Naive B cell (primary cell): ENCODE measurements at regions not wholly inside any gene's neighbourhood (a gene's known extent, or its start where the extent isn't known, plus 50 kb on each side); places are given as distances from the start of the nearest gene placed in this dataset.

Source experiments
- ATAC-seq, 2 donors: fragments of 150-1000 bp; cut with Tn5 transposase; 2 replicates each; pipeline ENCODE4 v1.10.0; 2021; ENCODE audit warnings: low read depth in 2 of 2, mild to moderate bottlenecking in 2 of 2, moderate library complexity in 2 of 2
- DNase-seq: peaks from one replicate; pipeline ENCODE4 v3.0.0; 2022
- H3K27ac Mint-ChIP-seq, 6 donors: one replicate each; pipeline ENCODE4 v1.8.0; 2020 to 2022; ENCODE audit warnings: mild to moderate bottlenecking in 6 of 6, mixed read lengths in 6 of 6, moderate library complexity in 5 of 6, inconsistent platforms in 2 of 6
- H3K27me3 Mint-ChIP-seq, 3 donors: one replicate each; pipeline ENCODE4 v1.8.0; 2021 to 2022; ENCODE audit warnings: mixed read lengths in 3 of 3, mild to moderate bottlenecking in 1 of 3
- H3K36me3 Mint-ChIP-seq, 2 donors: one replicate each; pipeline ENCODE4 v1.8.0; 2020 to 2022; ENCODE audit warnings: mixed read lengths in 2 of 2, inconsistent platforms in 1 of 2, mild to moderate bottlenecking in 1 of 2
- H3K4me1 Mint-ChIP-seq, 3 donors: one replicate each; pipeline ENCODE4 v1.8.0; 2020 to 2022; ENCODE audit warnings: mixed read lengths in 3 of 3, inconsistent platforms in 1 of 3, mild to moderate bottlenecking in 1 of 3, moderate library complexity in 1 of 3
- H3K4me3 Mint-ChIP-seq, 8 donors: one replicate each; pipeline ENCODE4 v1.8.0; 2020 to 2022; ENCODE audit warnings: mild to moderate bottlenecking in 8 of 8, mixed read lengths in 8 of 8, moderate library complexity in 8 of 8, inconsistent platforms in 2 of 8
- H3K9me3 Mint-ChIP-seq, 7 donors: one replicate each; pipeline ENCODE4 v1.8.0; 2020 to 2022; ENCODE audit warnings: mixed read lengths in 7 of 7, mild to moderate bottlenecking in 5 of 7, inconsistent platforms in 2 of 7, moderate library complexity in 1 of 7

DNA sequence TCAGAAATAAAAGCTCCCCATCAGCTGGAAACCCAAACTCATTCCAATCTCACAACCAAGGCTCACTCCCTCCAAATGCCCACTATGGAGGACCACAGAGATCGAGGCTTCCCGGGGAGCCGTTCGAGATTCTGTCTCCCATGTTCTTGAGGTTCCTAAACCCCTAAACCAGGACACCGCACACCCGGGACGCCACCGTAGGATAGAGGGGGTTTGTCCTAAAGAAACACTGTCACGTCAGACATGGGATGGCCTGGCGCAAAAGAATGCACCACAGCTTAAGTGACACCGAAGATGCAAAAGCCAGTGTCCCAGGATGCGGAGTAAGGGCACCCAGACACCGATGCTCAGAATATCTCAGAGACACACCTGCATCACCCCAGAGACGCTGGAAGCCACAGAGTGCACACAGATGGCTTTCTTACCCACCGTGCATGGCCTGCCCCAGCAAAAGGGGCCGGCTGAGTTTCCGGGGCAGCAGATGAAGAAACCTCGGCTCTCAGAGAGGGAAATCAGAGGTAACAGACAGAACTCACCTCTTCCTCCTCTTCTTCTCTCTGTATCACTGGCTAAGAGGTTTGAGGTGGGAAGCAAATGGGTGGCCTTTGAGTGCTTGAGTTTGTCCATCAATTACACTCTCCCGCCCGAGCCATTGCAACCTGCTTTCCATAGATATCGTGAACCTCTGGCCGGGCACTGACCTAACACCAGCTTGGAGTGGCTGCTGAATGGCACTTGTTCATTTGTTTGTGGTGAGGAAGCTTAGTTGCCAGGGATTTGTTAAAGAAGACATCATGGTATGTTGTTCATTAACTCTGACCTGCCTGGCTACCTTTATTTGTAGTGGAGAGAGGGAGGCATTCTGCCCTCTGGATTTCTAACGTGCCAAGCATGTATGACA is 65.1 kb upstream of the TNRC6C start:
- peak; percentile 76 to 86 for ATAC-seq
- peak; percentile 48 for DNase-seq
- H3K27ac Mint-ChIP-seq = peak overlapping the region in 4 of 6 donors; percentile 19 to 76 (median 58)
- H3K4me3 Mint-ChIP-seq = peak overlapping the region in 3 of 8 donors; percentile 28 to 37 (median 36)
- H3K27me3 Mint-ChIP-seq = peaks cover 27 to 73% (median 30%) of the 10 kb centered on the region in 3 donors
- peaks cover 23 to 37% (median 35%) of the 10 kb centered on the region in 3 donors for H3K4me1 Mint-ChIP-seq
- H3K9me3 Mint-ChIP-seq = no peaks in the 10 kb centered on the region
- no peaks in the 10 kb centered on the region for H3K36me3 Mint-ChIP-seq

DNA sequence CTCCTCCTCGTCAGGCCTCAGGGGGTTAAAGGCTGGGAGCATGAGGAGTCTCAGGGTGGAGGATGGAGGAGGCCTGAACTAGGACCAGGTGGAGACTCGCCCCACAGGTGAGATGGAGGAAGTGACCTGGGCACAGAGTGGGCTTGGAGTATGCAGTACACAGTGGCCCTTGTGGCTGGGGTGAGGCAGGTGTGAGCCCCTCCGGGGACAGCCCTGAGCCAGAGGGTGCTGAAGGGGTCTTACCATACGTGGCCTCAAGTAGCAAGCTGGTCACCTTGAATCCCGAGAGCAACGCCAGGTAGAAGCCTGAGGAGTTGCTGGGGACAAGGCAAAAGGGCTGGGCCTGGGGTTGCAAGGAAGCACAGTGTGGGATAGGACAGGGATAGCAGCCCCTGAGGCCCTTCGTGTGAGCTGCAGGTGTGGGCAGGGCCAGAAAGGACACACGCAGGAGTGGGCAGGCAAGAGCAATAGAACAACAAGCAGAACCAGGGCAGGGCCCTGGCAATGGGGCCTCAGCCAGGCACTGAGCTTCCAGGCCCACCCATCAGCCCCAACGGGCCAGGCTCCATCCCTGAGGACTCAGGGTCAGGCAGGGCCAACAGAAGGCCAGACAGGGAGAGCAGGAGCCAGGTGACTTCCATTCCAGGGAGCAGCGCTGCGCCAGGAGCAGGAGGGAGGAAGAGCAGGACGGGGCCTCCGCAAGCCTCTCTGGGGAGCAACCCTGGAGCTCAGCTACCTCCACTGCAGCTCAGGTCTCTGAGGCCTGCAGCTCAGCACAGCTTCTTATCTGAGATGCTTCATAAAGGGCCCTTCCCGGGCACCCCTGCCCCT is 64.2 kb upstream of the TNRC6C start:
- ATAC-seq = no peak
- DNase-seq = no peak
- Mint-ChIP-seq H3K9me3 (no peaks in the 10 kb centered on the region), H3K27me3 (peaks cover 23 to 65% (median 28%) of the 10 kb centered on the region in 3 donors), H3K36me3 (no peaks in the 10 kb centered on the region), H3K4me1 (peaks cover 20 to 38% (median 32%) of the 10 kb centered on the region in 3 donors), H3K4me3 (peak overlapping the region in 2 of 8 donors; percentile 13 to 37), H3K27ac (peak overlapping the region in 1 of 6 donors; percentile 76)

DNA sequence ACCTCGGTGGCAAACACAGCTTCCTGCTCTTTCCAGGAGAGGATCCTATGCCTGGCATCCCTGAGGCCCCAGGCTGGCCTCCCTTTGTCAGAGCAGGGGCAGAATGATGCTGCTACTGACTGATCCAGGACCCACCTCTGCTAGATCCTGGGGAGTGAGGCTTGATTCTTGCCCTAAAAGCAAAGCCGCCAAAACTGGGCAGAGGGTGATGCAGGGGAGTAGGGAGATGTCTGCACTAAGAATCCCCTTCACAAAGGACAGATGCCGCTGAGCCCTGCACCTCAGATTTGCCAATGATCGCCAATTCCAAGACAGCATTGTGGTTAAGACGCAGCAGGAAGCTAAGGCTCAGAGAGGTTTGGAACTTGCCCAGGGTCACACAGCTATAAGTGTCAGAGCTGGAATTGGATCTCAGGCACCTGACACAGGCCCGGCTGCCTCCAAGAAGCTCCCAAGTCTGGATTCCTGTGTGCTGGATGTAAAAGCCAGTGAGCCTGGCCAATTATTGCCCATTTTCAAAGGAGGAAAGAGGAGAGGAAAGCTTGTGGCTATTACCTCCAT is 60.7 kb upstream of the TNRC6C start:
- Mint-ChIP-seq H3K27me3 (peaks cover 32 to 58% (median 46%) of the 10 kb centered on the region in 3 donors), H3K4me1 (peaks cover 20 to 37% (median 34%) of the 10 kb centered on the region in 3 donors), H3K27ac (peak overlapping the region in 2 of 6 donors; percentile 4 to 47), H3K9me3 (no peaks in the 10 kb centered on the region), H3K36me3 (no peaks in the 10 kb centered on the region), H3K4me3 (no peak overlapping the region)
- DNase-seq (no peak), ATAC-seq (no peak)

DNA sequence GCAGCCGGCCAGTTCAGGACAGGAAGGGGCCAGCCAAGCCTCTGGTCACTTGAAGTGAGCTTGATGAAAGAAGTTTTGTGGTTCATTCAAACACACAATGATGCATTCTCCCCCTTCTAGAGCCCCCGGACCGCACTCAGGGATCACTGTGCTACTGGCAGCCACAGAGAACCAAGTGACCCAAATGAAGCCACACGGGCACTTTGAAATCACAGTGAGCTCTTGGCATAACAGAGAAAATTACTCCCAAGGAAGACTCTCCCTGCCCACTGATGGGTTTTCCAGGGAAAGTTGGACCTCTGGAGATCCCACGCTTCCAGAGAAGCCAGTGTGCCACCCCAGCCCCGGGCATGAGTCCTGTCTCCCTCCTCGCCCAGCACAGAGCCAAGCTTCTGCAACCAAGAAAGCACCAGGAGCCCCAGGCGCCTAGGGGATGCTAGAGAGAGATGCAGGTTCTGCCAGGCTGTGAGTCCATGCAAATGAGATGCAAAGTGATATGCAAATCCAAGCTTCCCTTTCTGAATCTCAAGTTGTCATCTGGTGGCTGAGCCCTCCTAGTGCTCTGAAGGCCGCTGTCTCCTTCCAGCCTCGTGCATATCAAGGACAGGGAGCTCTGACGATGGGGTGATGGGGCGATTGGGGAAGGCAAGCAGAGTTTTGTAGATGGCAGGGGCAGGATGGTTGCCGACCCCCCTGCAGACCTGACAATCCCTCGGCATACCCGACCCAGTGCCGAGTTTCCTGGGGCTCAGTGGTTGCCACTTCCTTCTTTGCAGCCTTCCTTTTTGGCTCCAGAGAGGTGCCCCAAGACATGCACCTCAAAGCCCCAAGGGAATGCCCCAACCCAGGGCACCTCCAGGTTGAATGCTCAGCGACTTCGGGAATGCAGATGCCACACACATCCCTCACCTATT is 59.7 kb upstream of the TNRC6C start:
- Mint-ChIP-seq H3K27ac (peak overlapping the region in 2 of 6 donors; percentile 80 to 84), H3K4me1 (peaks cover 13 to 33% (median 25%) of the 10 kb centered on the region in 3 donors), H3K27me3 (peaks cover 32 to 60% (median 53%) of the 10 kb centered on the region in 3 donors), H3K9me3 (no peaks in the 10 kb centered on the region), H3K36me3 (no peaks in the 10 kb centered on the region), H3K4me3 (peak overlapping the region in 2 of 8 donors; percentile 8 to 71)
- DNase-seq = no peak
- peak; percentile 80 to 83 for ATAC-seq

DNA sequence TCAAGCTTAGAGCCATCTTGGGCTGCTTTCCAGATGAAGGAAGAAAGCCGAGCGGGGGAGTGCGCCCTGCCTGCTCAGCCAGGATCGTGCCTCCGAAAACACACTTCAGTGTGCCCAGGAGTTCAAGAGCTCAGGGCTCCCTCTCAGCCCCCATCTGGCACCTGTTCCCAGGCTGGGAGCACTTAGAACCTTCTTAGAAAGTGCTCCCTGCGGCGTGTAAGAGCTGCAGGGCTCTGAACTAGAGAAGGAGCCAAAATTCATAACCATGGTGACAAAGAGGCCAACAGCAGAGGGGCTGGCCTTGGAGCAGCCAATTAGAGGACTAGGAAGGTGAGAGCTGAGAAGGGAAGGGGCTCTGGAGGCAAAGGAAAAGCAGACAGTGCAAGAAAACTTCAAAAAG is 59.0 kb upstream of the TNRC6C start:
- DNase-seq (no peak), ATAC-seq (no peak)
- Mint-ChIP-seq H3K4me3 (no peak overlapping the region), H3K27me3 (peaks cover 26 to 59% (median 53%) of the 10 kb centered on the region in 3 donors), H3K9me3 (no peaks in the 10 kb centered on the region), H3K4me1 (peaks cover 6 to 26% (median 18%) of the 10 kb centered on the region in 3 donors), H3K36me3 (no peaks in the 10 kb centered on the region), H3K27ac (peak overlapping the region in 1 of 6 donors; percentile 96)

DNA sequence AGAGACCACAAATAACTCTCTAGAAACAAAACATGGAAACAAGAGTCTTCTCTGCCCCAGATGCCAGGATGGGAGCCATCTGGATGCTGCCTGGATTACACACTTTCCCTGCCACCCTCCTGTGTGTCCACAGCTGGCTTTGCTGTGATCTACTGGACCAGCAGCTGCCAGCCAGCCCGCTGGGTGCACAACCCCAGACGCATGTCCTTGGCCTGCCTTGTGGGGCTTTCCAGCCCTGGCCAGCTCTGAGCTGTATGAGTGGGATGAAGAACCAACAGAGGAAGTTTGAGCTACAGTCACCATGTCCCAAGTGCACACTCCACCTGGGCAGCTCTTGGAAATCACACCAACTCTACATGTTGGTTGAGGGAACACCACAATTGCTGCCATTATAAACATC is 57.0 kb upstream of the TNRC6C start:
- Mint-ChIP-seq H3K27ac (no peak overlapping the region), H3K27me3 (peaks cover 38 to 74% (median 69%) of the 10 kb centered on the region in 3 donors), H3K4me3 (no peak overlapping the region)

DNA sequence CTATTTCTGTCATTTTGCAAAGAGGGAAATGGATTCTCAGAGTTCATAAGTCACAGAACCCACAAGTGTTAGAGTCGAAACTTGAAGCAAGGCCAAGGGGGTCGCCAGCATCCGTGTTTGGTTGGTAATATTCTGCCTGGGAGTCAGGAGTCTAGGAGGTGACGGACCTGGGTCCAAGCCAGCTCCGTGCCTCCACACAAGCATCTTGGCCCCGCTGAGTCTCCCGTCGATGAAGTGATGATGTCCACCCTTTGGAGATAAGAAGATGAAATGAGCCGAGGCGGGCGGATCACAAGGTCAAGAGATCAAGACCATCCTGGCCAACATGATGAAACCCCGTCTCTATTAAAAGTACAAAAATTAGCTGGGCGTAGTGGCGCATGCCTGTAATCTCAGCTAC is 53.2 kb upstream of the TNRC6C start:
- peak overlapping the region in 1 of 8 donors; percentile 21 for H3K4me3 Mint-ChIP-seq
- DNase-seq (no peak), ATAC-seq (no peak)
- H3K4me1 Mint-ChIP-seq = peaks cover 0 to 13% (median 0%) of the 10 kb centered on the region in 3 donors
- peaks cover 0 to 4% (median 0%) of the 10 kb centered on the region in 7 donors for H3K9me3 Mint-ChIP-seq
- H3K27ac Mint-ChIP-seq = no peak overlapping the region
- H3K36me3 Mint-ChIP-seq = no peaks in the 10 kb centered on the region
- peaks cover 53 to 94% (median 86%) of the 10 kb centered on the region in 3 donors for H3K27me3 Mint-ChIP-seq

More for the DNA sequence above, 57.0 kb upstream of the TNRC6C start:
- H3K4me1 Mint-ChIP-seq = peaks cover 6 to 25% (median 18%) of the 10 kb centered on the region in 3 donors
- H3K36me3 Mint-ChIP-seq = no peaks in the 10 kb centered on the region
- no peak for DNase-seq
- ATAC-seq = no peak
- H3K9me3 Mint-ChIP-seq = no peaks in the 10 kb centered on the region

DNA sequence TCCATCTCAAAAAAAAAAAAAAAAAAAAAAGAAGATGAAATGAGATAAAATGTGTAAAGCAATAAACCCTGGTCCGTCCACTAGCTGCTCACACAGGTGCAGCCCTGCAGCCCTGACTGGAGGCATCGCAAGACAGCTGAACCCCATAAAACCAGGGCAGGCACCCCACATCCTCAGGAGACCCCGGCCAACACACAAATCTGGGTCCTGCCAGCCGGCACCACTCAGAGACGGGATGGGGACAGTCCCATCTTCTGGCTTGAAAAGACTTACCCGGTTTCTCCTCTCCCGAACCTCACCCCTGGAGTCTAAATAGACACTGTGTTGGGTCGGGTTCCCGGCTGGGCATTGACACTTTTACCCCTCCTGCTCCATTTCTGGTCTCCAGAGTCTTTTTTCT is 52.7 kb upstream of the TNRC6C start:
- Mint-ChIP-seq H3K27ac (no peak overlapping the region), H3K36me3 (no peaks in the 10 kb centered on the region), H3K27me3 (peaks cover 58 to 96% (median 88%) of the 10 kb centered on the region in 3 donors), H3K4me1 (peaks cover 0 to 13% (median 0%) of the 10 kb centered on the region in 3 donors), H3K4me3 (peak overlapping the region in 2 of 8 donors; percentile 12 to 21), H3K9me3 (peaks cover 0 to 9% (median 0%) of the 10 kb centered on the region in 7 donors)
- DNase-seq (no peak), ATAC-seq (no peak)

DNA sequence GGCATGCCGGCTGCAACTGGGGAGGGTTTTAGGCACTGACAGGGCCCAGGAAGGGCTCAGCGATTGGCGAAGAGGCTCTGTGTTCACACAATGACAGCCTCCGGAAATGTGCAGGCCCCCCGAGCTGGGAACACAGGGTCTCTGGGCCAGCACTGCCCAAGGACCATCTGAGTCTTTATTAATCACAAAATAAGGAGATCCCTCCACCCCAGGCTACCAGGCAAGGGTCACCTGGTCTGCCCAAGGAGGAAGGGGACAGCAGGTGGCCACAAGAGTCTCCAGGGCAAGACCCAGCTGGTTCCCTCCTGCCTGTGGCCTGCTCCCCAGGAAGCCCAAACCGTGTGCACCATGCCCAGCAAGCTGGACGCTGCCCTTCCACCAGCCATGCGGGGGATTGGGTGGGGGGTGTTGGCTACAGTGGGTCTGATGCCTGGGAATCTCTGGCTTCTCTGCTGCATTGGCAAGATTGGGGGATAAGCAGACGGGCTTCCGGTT is 52.1 kb upstream of the TNRC6C start:
- no peaks in the 10 kb centered on the region for H3K36me3 Mint-ChIP-seq

DNA sequence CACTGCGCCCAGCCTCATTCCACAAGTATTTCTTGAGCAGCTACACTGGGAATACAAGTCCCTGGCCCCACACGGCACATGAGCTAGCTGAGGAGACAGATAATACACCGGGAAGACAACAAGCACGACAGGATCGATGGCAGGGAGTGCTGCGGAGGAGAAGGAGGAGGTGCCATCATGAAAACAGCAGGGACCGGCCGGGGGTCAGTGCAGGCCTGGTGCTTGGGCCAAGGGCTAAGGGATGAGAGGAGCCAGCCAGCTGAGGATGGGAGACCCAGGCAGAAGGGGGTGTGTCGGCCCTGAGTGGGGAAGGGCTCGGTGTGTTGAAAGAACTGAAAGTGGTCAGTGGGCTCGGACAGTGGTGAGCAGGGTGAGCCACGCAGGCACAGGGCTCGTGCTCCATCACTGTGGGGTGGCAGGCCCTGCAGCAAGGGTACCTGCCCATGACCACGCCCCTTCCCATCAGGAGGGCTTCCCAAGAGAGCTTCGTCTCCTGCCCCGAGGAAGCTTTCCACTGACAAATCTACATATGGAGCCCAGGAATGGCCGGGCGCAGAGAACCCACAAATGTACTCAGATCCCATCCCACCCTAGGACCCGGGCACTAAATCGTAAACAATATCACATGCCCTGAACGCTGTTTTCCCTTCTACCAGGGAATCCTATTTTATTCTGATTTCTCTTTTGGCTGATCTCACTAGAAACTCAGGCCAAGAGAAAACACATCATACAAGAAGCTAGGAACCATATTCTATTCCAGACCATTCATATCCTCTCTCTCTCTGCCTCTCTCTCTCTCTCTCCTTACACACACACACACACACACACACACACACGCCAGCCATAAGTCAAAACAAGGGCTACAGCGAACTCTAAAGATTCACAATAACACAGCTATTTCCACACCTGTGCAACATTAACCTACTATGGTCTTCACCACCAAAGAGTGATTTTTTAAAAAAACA is 50.7 kb upstream of the TNRC6C start:
- Mint-ChIP-seq H3K9me3 (peaks cover 0 to 12% (median 0%) of the 10 kb centered on the region in 7 donors), H3K27ac (peak overlapping the region in 1 of 6 donors; percentile 75)

More for the DNA sequence above, 52.1 kb upstream of the TNRC6C start:
- no peak for ATAC-seq
- Mint-ChIP-seq H3K27ac (no peak overlapping the region), H3K9me3 (peaks cover 0 to 12% (median 0%) of the 10 kb centered on the region in 7 donors), H3K4me3 (peak overlapping the region in 1 of 8 donors; percentile 16), H3K4me1 (peaks cover 0 to 16% (median 0%) of the 10 kb centered on the region in 3 donors), H3K27me3 (peaks cover 63 to 96% (median 88%) of the 10 kb centered on the region in 3 donors)
- no peak for DNase-seq

DNA sequence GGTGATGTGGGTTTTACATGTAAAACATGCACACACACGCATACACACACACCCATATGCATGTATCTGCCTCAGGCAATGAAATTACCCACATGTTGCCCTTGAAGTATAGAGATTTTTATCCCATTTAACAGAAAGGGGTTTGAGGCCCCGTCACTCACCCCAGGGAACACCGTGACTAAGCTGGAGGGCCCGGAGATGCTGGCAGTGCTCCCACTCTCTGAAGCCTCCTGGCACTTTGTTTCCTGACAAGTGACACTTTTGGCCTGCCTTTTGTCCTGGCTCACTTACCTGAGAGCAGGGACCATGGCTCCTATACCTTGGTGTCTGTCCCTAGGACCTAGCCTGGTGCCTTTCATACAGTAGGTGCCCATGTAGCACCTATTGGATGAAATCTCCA is 50.0 kb upstream of the TNRC6C start:
- peaks cover 62 to 95% (median 89%) of the 10 kb centered on the region in 3 donors for H3K27me3 Mint-ChIP-seq
- ATAC-seq = no peak
- H3K9me3 Mint-ChIP-seq = peaks cover 0 to 12% (median 0%) of the 10 kb centered on the region in 7 donors
- peaks cover 0 to 10% (median 4%) of the 10 kb centered on the region in 3 donors for H3K4me1 Mint-ChIP-seq
- H3K36me3 Mint-ChIP-seq = no peaks in the 10 kb centered on the region
- peak overlapping the region in 1 of 6 donors; percentile 27 for H3K27ac Mint-ChIP-seq
- H3K4me3 Mint-ChIP-seq = no peak overlapping the region
- no peak for DNase-seq

More for the DNA sequence above, 50.7 kb upstream of the TNRC6C start:
- no peak overlapping the region for H3K4me3 Mint-ChIP-seq
- H3K27me3 Mint-ChIP-seq = peaks cover 68 to 100% (median 92%) of the 10 kb centered on the region in 3 donors
- DNase-seq = no peak
- peaks cover 0 to 16% (median 4%) of the 10 kb centered on the region in 3 donors for H3K4me1 Mint-ChIP-seq
- H3K36me3 Mint-ChIP-seq = no peaks in the 10 kb centered on the region
- ATAC-seq = no peak
